Esophagus muscularis mucosa (tissue), 4 donors: ENCODE measurements at regions not wholly inside any gene's neighbourhood (a gene's known extent, or its start where the extent isn't known, plus 50 kb on each side); places are given as distances from the start of the nearest gene placed in this dataset.

Experiments
- DNase-seq: peaks from one replicate; pipeline ENCODE4 v3.0.0-alpha.2; 2017; ENCODE audit errors: extremely low spot score
- H3K27ac ChIP-seq, 4 donors: fragments of 200-600 bp; sonication (generic); replicated peaks in 1 of 4; 1 replicate in 3 of 4; 2 replicates in 1 of 4; pipeline ENCODE4 v1.5.1; 2016 to 2019; ENCODE audit warnings: mild to moderate bottlenecking in 1 of 4
- H3K27me3 ChIP-seq, 4 donors: fragments of 200-600 bp; sonication (generic); one replicate each; pipeline versions ENCODE4 v1.5.1 to v1.6.0; 2016 to 2019
- H3K36me3 ChIP-seq, 4 donors: fragments of 200-600 bp; sonication (generic); one replicate each; pipeline ENCODE4 v1.5.1; 2016 to 2019
- H3K4me1 ChIP-seq, 4 donors: fragments of 200-600 bp; sonication (generic); one replicate each; pipeline ENCODE4 v1.5.1; 2016 to 2019
- H3K4me3 ChIP-seq, 4 donors: fragments of 200-600 bp; sonication (generic); 1 replicate in 2 of 4; 2 replicates in 2 of 4; pipeline ENCODE4 v1.5.1; 2016 to 2019; ENCODE audit warnings: mild to moderate bottlenecking in 4 of 4, moderate library complexity in 1 of 4
- H3K9me3 ChIP-seq, 4 donors: fragments of 200-600 bp; sonication (generic); 1 replicate in 3 of 4; 2 replicates in 1 of 4; pipeline ENCODE4 v1.5.1; 2016 to 2019
- EP300 ChIP-seq: sonication (generic); formaldehyde crosslinking; IDR thresholded peaks from one replicate; pipeline ENCODE4 v1.6.1; 2017; ENCODE audit warnings: antibody characterized with exemption
- POLR2A ChIP-seq: fragments of 450-650 bp; IDR thresholded peaks from one replicate; pipeline ENCODE4 v1.6.1; 2017; ENCODE audit warnings: antibody characterized with exemption, moderate library complexity, mild to moderate bottlenecking, low read depth
- POLR2AphosphoS5 ChIP-seq, 2 donors: sonication (generic); formaldehyde crosslinking; IDR thresholded peaks; one replicate each; pipeline ENCODE4 v1.6.1; 2017; ENCODE audit warnings: antibody characterized with exemption in 2 of 2
- WGBS: methylation state at CpG from one replicate; pipeline ENCODE4 v1.1.5; 2018; 5-methylcytosine and 5-hydroxymethylcytosine counted together
- intact Hi-C: fragments of 100-400 bp; cut with DNase I; formaldehyde crosslinking; loops from one replicate; pipeline ENCODE4 v1.15.1; 2023
- TF ChIP-seq, protein P1 (sequence below), 3 experiments: fragments of 200-600 bp in 2 of 3; fragments of 450-650 bp in 1 of 3; sonication (generic) in 2 of 3; IDR thresholded peaks; one replicate each; pipeline ENCODE4 v1.5.1; 2017 to 2019; ENCODE audit warnings: antibody characterized with exemption in 3 of 3, mild to moderate bottlenecking in 2 of 3, moderate library complexity in 1 of 3

DNA sequence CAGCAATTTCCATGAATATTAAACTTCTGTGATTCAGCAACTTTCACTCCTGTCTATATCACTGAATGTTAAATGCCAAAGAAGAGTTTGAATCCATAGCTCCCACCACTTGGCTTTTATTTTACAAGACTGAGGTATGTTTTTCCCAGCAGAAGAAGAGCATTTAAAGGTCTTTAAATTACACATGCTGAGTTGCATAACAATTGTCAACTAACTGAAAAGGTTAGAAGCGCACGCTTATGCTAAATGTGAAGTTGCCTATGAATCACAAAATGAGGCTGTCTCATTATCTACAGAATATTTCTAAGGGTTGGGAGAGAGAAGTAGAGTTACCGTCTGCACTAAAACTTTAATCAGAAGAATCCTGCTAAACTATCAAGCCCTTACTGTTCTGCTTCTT lies 1086.3 kb downstream of the FAM181B start:
- intact Hi-C loops, result loop anchor here (10.0 kb wide), 1 partner anchor 1047 kb away; no protein-coding TSS in a partner anchor
- Histone ChIP-seq H3K36me3 (no peaks in the 10 kb centered on the region), H3K4me3 (no peak overlapping the region), H3K27ac (no peak overlapping the region), H3K27me3 (no peaks in the 10 kb centered on the region), H3K9me3 (no peaks in the 10 kb centered on the region), H3K4me1 (no peaks in the 10 kb centered on the region)
- 49% methylated on average over 3 of the region's 3 CpGs for WGBS
- TF ChIP-seq, protein P1, sequence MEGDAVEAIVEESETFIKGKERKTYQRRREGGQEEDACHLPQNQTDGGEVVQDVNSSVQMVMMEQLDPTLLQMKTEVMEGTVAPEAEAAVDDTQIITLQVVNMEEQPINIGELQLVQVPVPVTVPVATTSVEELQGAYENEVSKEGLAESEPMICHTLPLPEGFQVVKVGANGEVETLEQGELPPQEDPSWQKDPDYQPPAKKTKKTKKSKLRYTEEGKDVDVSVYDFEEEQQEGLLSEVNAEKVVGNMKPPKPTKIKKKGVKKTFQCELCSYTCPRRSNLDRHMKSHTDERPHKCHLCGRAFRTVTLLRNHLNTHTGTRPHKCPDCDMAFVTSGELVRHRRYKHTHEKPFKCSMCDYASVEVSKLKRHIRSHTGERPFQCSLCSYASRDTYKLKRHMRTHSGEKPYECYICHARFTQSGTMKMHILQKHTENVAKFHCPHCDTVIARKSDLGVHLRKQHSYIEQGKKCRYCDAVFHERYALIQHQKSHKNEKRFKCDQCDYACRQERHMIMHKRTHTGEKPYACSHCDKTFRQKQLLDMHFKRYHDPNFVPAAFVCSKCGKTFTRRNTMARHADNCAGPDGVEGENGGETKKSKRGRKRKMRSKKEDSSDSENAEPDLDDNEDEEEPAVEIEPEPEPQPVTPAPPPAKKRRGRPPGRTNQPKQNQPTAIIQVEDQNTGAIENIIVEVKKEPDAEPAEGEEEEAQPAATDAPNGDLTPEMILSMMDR (IDR thresholded peaks at IDR 0.05), result no peak
- TF ChIP-seq EP300 (no peak), POLR2A (no peak), POLR2AphosphoS5 (IDR thresholded peaks at IDR 0.05) (no peak)
- DNase-seq, result no peak

DNA sequence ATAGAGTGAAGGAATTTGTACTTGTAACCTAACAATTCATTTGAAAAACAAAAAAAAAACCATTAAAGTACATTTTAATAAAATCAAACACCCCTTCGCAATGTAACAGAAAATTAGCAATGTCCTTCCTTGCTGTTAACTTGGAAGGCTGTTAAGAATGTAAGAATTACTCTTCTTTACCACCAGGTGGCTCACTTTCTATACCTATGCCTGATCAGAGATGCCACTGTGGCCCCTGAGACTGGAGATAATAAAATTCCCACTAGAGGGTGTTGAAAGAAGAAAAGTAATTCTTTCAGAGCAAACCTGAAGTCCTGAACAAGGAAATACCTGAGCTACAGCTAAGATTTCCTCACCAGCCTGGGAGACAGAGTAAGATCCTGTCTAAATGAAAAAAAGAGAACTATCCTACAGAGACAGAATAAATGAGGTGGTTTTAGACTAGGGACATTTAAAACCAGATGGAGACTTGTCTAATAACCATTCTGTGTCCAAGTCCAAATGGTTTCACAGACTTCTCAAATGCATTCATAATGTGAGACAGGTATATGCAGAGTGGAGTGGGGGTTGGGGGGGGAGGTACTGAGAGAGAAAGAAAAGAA lies 1089.3 kb downstream of the FAM181B start:
- no peak overlapping the region for H3K27ac ChIP-seq
- H3K36me3 ChIP-seq, result no peaks in the 10 kb centered on the region
- TF ChIP-seq EP300, result no peak
- TF ChIP-seq, protein P1 (IDR thresholded peaks at IDR 0.05), result peak in 2 of 3 experiments; percentile 35 to 52
- no peaks in the 10 kb centered on the region for H3K9me3 ChIP-seq
- no peaks in the 10 kb centered on the region for H3K4me1 ChIP-seq
- DNase-seq, result no peak
- no peaks in the 10 kb centered on the region for H3K27me3 ChIP-seq
- intact Hi-C loops, result loop anchor here (10.0 kb wide), 1 partner anchor 1050 kb away; no protein-coding TSS in a partner anchor
- 68% methylated on average over 1 of the region's 1 CpG for WGBS
- H3K4me3 ChIP-seq, result no peak overlapping the region

DNA sequence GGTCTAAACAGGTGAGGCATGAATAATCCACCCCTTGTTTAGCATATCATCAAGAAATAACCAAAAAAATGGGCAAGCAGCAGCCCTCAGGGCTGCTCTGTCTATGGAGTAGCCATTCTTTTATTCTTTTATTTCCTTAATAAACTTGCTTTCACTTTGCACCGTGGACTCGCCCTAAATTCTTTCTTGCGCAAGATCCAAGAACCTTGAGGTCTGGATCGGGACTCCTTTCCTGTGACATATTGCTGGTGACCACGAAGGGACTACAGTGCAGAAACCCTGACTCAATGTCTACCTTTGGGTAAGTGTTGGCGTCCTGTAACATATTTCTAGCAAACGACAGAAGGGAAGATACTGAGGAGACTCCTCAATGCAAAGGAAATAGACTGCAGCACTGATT lies 1099.2 kb downstream of the FAM181B start:
- Histone ChIP-seq H3K4me1 (no peaks in the 10 kb centered on the region), H3K4me3 (no peak overlapping the region), H3K27me3 (no peaks in the 10 kb centered on the region), H3K9me3 (no peaks in the 10 kb centered on the region), H3K27ac (no peak overlapping the region), H3K36me3 (no peaks in the 10 kb centered on the region)
- WGBS, result 85% methylated on average over 7 of the region's 7 CpGs
- intact Hi-C loops, result no loop called here
- no peak for DNase-seq
- TF ChIP-seq, protein P1 (IDR thresholded peaks at IDR 0.05), result no peak
- no peak for TF ChIP-seq EP300

DNA sequence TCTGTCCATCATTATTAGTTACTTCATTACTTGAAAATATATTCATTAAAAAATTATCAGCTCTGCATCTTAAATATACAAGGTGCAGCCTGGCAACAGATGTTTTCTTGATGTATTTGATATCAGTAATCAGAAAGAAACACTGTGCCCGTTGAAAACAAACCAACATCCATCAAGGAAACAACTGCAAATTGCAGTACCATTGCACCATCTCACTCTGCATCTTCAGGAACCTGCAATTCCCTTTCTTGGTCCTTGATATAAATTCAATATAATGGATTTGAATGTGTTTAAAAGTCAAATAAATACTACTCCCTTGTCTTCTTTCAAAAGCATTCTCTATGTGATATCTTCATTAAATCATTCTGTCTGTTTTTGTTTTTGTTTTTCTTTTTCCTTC lies 1131.2 kb downstream of the FAM181B start:
- intact Hi-C loops, result no loop called here
- no peaks in the 10 kb centered on the region for H3K27me3 ChIP-seq
- WGBS, result 50% methylated on average over 1 of the region's 1 CpG
- no peaks in the 10 kb centered on the region for H3K9me3 ChIP-seq
- DNase-seq, result no peak
- no peaks in the 10 kb centered on the region for H3K36me3 ChIP-seq
- TF ChIP-seq, protein P1 (IDR thresholded peaks at IDR 0.05), result no peak
- TF ChIP-seq POLR2A (no peak), POLR2AphosphoS5 (IDR thresholded peaks at IDR 0.05) (no peak)
- H3K4me1 ChIP-seq, result no peaks in the 10 kb centered on the region
- no peak overlapping the region for H3K4me3 ChIP-seq
- no peak overlapping the region for H3K27ac ChIP-seq

DNA sequence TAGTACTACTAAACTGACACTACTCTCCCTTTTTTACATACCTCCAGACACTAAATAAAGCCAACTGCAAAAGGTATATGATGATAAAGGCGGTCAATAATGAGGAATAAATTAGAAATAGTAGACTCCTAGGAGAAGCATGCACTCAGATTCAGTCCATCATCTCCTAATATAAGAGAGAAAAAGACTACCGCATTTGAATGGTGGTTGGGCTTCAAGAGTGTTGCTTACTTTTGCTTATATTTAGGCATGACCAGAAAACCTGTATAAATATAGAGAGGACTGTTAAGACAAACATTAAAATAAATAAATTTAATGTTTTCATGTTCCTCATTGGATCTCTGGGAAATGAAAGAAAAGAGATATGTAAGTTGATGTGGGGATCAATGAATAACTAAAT lies 1137.0 kb downstream of the FAM181B start:
- TF ChIP-seq POLR2AphosphoS5 (IDR thresholded peaks at IDR 0.05) (no peak), EP300 (no peak), POLR2A (no peak)
- intact Hi-C loops, result no loop called here
- Histone ChIP-seq H3K4me1 (no peaks in the 10 kb centered on the region), H3K9me3 (no peaks in the 10 kb centered on the region), H3K27ac (no peak overlapping the region), H3K36me3 (no peaks in the 10 kb centered on the region), H3K4me3 (no peak overlapping the region), H3K27me3 (no peaks in the 10 kb centered on the region)
- 51% methylated on average over 2 of the region's 2 CpGs for whole genome bisulfite sequencing
- DNase-seq, result no peak
